ELR (cell line): ENCODE measurements at regions not wholly inside any gene's neighbourhood (a gene's known extent, or its start where the extent isn't known, plus 50 kb on each side); places are given as distances from the start of the nearest gene placed in this dataset.
"Not testable (repeated sequence)": the region's sequence is repeated elsewhere in the genome, so short reads cannot be mapped to it uniquely, and the experiment has no call there.

Experiments used
- DNase-seq: peaks from one replicate; pipeline ENCODE4 v3.0.0-alpha.2; 2015; ENCODE audit warnings: low read depth

GRCh38 chr6:3921663-3922062 is 72.5 kb downstream of the FAM50B start:
- DNase-seq, result no peak

GRCh38 chr6:3922619-3923018 is 73.4 kb downstream of the FAM50B start:
- not testable (repeated sequence) for DNase-seq

- not testable (repeated sequence) for DNase-seq
These were observed 76.3 kb downstream of the FAM50B start for GRCh38 chr6:3925223-3926149.

- peak; percentile 61 for DNase-seq
These were observed 76.9 kb downstream of the FAM50B start for GRCh38 chr6:3926150-3926482.

GRCh38 chr6:3928111-3928510 is 78.9 kb downstream of the FAM50B start:
- DNase-seq, result no peak

- DNase-seq, result no peak
These were observed 80.2 kb downstream of the FAM50B start for GRCh38 chr6:3929281-3929798.

- no peak for DNase-seq
These were observed 88.3 kb downstream of the FAM50B start for GRCh38 chr6:3937438-3937837.

GRCh38 chr6:3938715-3939367 is 89.7 kb downstream of the FAM50B start:
- DNase-seq, result no peak

- no peak for DNase-seq
These were observed 90.3 kb downstream of the FAM50B start for GRCh38 chr6:3939368-3939958.

- DNase-seq, result no peak
These were observed 90.8 kb downstream of the FAM50B start for GRCh38 chr6:3939964-3940363.

- DNase-seq, result no peak
These were observed 91.5 kb downstream of the FAM50B start for GRCh38 chr6:3940703-3941102.

- DNase-seq, result no peak
These were observed 94.2 kb downstream of the FAM50B start for GRCh38 chr6:3943331-3943765.

GRCh38 chr6:3944246-3944645 is 95.1 kb downstream of the FAM50B start:
- no peak for DNase-seq

GRCh38 chr6:3946778-3947177 is 97.6 kb downstream of the FAM50B start:
- DNase-seq, result peak; percentile 58

- no peak for DNase-seq
These were observed 99.7 kb downstream of the FAM50B start for GRCh38 chr6:3948866-3949265.

- DNase-seq, result no peak
These were observed 100.3 kb downstream of the FAM50B start for GRCh38 chr6:3949521-3949920.

GRCh38 chr6:3956054-3956453 is 106.9 kb downstream of the FAM50B start:
- no peak for DNase-seq

GRCh38 chr6:3957321-3957720 is 108.1 kb downstream of the FAM50B start:
- DNase-seq, result peak; percentile 27

- DNase-seq, result no peak
These were observed 109.1 kb downstream of the FAM50B start for GRCh38 chr6:3958255-3958654.

- DNase-seq, result no peak
These were observed 110.2 kb downstream of the FAM50B start for GRCh38 chr6:3959385-3959784.

- DNase-seq, result peak; percentile 72
These were observed 111.7 kb downstream of the FAM50B start for GRCh38 chr6:3960754-3961361.

- peak; percentile 57 for DNase-seq
These were observed 112.5 kb downstream of the FAM50B start for GRCh38 chr6:3961581-3962215.
